ENCODE measurements at regions not wholly inside any gene's neighbourhood (a gene's known extent, or its start where the extent isn't known, plus 50 kb on each side); places are given as distances from the start of the nearest gene placed in this dataset.
A peak's percentile ranks its signal among the peaks of the same experiment; 100 is the strongest.

- H3K9me3 ChIP-seq = peaks cover 0 to 24% (median 8%) of the 10 kb centered on the region in 12 donors
- H3K27me3 ChIP-seq = peaks cover 0 to 35% (median 7%) of the 10 kb centered on the region in 9 donors
- H3K4me1 ChIP-seq = no peaks in the 10 kb centered on the region
- TF ChIP-seq POLR2A (IDR thresholded peaks at IDR 0.05) = no peak
- no peak for TF ChIP-seq CTCF (IDR thresholded peaks at IDR 0.05)
- WGBS, 4 donors = 28 to 31% (median 29%) methylated on average over 22 of the region's 22 CpGs
- no peak overlapping the region for H3K27ac ChIP-seq
- H3K36me3 ChIP-seq = no peaks in the 10 kb centered on the region
- no peak overlapping the region for H3K4me3 ChIP-seq
- ATAC-seq (peak in 2 of 4 donors; percentile 42 to 49), DNase-seq (no peak)
- intact Hi-C loops (cut with DNase I) = no loop called here
Observed at GRCh38 chr22:49712195-49712791, 115.4 kb downstream of the BRD1 start.

GRCh38 chr22:49710746-49711145, 116.9 kb downstream of the BRD1 start:
- H3K36me3 ChIP-seq = no peaks in the 10 kb centered on the region
- H3K9me3 ChIP-seq = peaks cover 0 to 24% (median 8%) of the 10 kb centered on the region in 12 donors
- intact Hi-C loops (cut with DNase I) = no loop called here
- WGBS, 4 donors = 81 to 90% (median 84%) methylated on average over 9 of the region's 9 CpGs
- ATAC-seq = no peak
- no peaks in the 10 kb centered on the region for H3K4me1 ChIP-seq
- H3K27ac ChIP-seq = no peak overlapping the region
- H3K4me3 ChIP-seq = no peak overlapping the region
- H3K27me3 ChIP-seq = peaks cover 0 to 38% (median 9%) of the 10 kb centered on the region in 9 donors
- TF ChIP-seq CTCF (IDR thresholded peaks at IDR 0.05) = no peak
- TF ChIP-seq POLR2A (IDR thresholded peaks at IDR 0.05) = no peak
- DNase-seq = no peak

- DNase-seq (no peak), ATAC-seq (no peak)
- H3K4me3 ChIP-seq = no peak overlapping the region
- peaks cover 8 to 51% (median 21%) of the 10 kb centered on the region in 9 donors for H3K27me3 ChIP-seq
- WGBS, 4 donors = 64 to 69% (median 65%) methylated on average over 4 of the region's 4 CpGs
- intact Hi-C loops (cut with DNase I) = no loop called here
- no peaks in the 10 kb centered on the region for H3K4me1 ChIP-seq
- no peaks in the 10 kb centered on the region for H3K36me3 ChIP-seq
- no peak overlapping the region for H3K27ac ChIP-seq
- TF ChIP-seq POLR2A (IDR thresholded peaks at IDR 0.05) (no peak), CTCF (IDR thresholded peaks at IDR 0.05) (no peak)
- H3K9me3 ChIP-seq = peaks cover 0 to 24% (median 8%) of the 10 kb centered on the region in 12 donors
Observed at GRCh38 chr22:49709464-49709863, 118.2 kb downstream of the BRD1 start.

- intact Hi-C loops (cut with DNase I) = no loop called here
- no peak overlapping the region for H3K4me3 ChIP-seq
- no peak overlapping the region for H3K27ac ChIP-seq
- no peaks in the 10 kb centered on the region for H3K4me1 ChIP-seq
- TF ChIP-seq CTCF (IDR thresholded peaks at IDR 0.05) (no peak), POLR2A (IDR thresholded peaks at IDR 0.05) (no peak)
- peaks cover 0 to 44% (median 18%) of the 10 kb centered on the region in 12 donors for H3K9me3 ChIP-seq
- ATAC-seq (no peak), DNase-seq (no peak)
- H3K27me3 ChIP-seq = peaks cover 10 to 38% (median 32%) of the 10 kb centered on the region in 9 donors
- WGBS, 4 donors = 81 to 85% (median 84%) methylated on average over 13 of the region's 13 CpGs
- H3K36me3 ChIP-seq = no peaks in the 10 kb centered on the region
Observed at GRCh38 chr22:49705972-49706352, 121.7 kb downstream of the BRD1 start.

Data from heart left ventricle (tissue), 16 donors.